Heart left ventricle (tissue), 16 donors: ENCODE measurements at regions not wholly inside any gene's neighbourhood (a gene's known extent, or its start where the extent isn't known, plus 50 kb on each side); places are given as distances from the start of the nearest gene placed in this dataset.
"Not testable (repeated sequence)": the region's sequence is repeated elsewhere in the genome, so short reads cannot be mapped to it uniquely, and the experiment has no call there.

Experiments used
- ATAC-seq, 4 donors: fragments of 200-7000 bp; cut with Tn5 transposase; one replicate each; pipeline ENCODE4 v1.9.1; 2020 to 2022; ENCODE audit warnings: moderate library complexity in 4 of 4, mild to moderate bottlenecking in 3 of 4, moderate number of reproducible peaks in 1 of 4
- DNase-seq, 5 donors: peaks; one replicate each; pipeline ENCODE4 v3.0.0-alpha.2; 2020
- H3K27ac ChIP-seq, 12 donors: fragments of 200-600 bp; sonication (generic) in 4 of 12; one replicate each; pipeline versions ENCODE4 v1.5.0 to v1.8.0; 2016 to 2022; ENCODE audit warnings: mild to moderate bottlenecking in 2 of 12
- H3K27me3 ChIP-seq, 9 donors: fragments of 200-600 bp; sonication (generic) in 2 of 9; one replicate each; pipeline versions ENCODE4 v1.5.1 to v1.8.0; 2016 to 2022; ENCODE audit warnings: mild to moderate bottlenecking in 3 of 9
- H3K36me3 ChIP-seq, 9 donors: fragments of 200-600 bp; sonication (generic) in 2 of 9; one replicate each; pipeline versions ENCODE4 v1.5.0 to v1.8.0; 2018 to 2022; ENCODE audit warnings: mild to moderate bottlenecking in 2 of 9
- H3K4me1 ChIP-seq, 12 donors: fragments of 200-600 bp; sonication (generic) in 4 of 12; one replicate each; pipeline versions ENCODE4 v1.5.0 to v1.8.0; 2016 to 2022; ENCODE audit warnings: mild to moderate bottlenecking in 3 of 12
- H3K4me3 ChIP-seq, 12 donors: fragments of 200-600 bp; sonication (generic) in 4 of 12; one replicate each; pipeline versions ENCODE4 v1.5.0 to v1.8.0; 2017 to 2022; ENCODE audit warnings: mild to moderate bottlenecking in 9 of 12, moderate library complexity in 4 of 12
- H3K9me3 ChIP-seq, 12 donors: fragments of 200-600 bp; sonication (generic) in 4 of 12; one replicate each; pipeline versions ENCODE4 v1.5.0 to v1.8.0; 2016 to 2022; ENCODE audit warnings: mild to moderate bottlenecking in 1 of 12
- CTCF ChIP-seq, 12 donors: fragments of 200-600 bp; sonication (generic) in 4 of 12; IDR thresholded peaks; one replicate each; pipeline versions ENCODE4 v1.5.0 to v1.8.0; 2018 to 2022; ENCODE audit warnings: antibody characterized with exemption in 12 of 12, mild to moderate bottlenecking in 5 of 12
- POLR2A ChIP-seq, 2 donors: fragments of 450-650 bp; IDR thresholded peaks; one replicate each; pipeline ENCODE4 v1.6.1; 2017; ENCODE audit warnings: antibody characterized with exemption in 2 of 2, mild to moderate bottlenecking in 2 of 2, moderate library complexity in 2 of 2
- WGBS, 4 donors: extraction: QIAGEN DNeasy Blood & Tissue Kit in 2 of 4; methylation state at CpG; one replicate each; pipeline versions ENCODE4 v1.1.5 to v1.1.7; 2013 to 2018; 5-methylcytosine and 5-hydroxymethylcytosine counted together
- intact Hi-C, 10 donors: fragments of 100-400 bp; cut with DNase I; formaldehyde crosslinking; loops; one replicate each; pipeline versions ENCODE4 v1.11.1 to v1.14.2; 2022
- donor health status: ischemic (EF 13 %, LVEDD 7.1; RV severe dilation, severe dysfunction).
- donor health status: healthy with polysubstance abuse.
- donor health status: DM: no; HTN: yes; CAD: no.
- donor health status: DM: no; HTN: no; CAD: no.
- donor health status: ischemic (EF 25% LVEDD 6.9; RV normal size, moderate dysfunction).
- donor health status: ischemic (EF 25% LVEDD 5.7; RV mildly dilated, moderate dysfunction).
- donor health status: healthy.
- donor health status: DM: yes; HTN: yes; CAD: no.
- donor health status: ischemic (EF 35%, LVEDD 5.7; RV mildly dilated, moderate dysfunction).
- donor health status: nonischemic (EF 11% LVEDD 7.7; RV severe dilation, severe dysfunction).
- donor health status: DM: yes; HTN: yes; CAD: no.
- donor health status: PGD.
- donor health status: ischemic (EF 29% LVEDD 5.4; RV normal size, mild dysfunction).
- donor health status: nonischemic (EF 23%, LVEDD 6.1; RV moderate dilation, normal function).

GRCh38 chrY:9118704-9119103, 218.6 kb upstream of the TSPY4 start:
- H3K27me3 ChIP-seq: no peaks in the 10 kb centered on the region
- no peaks in the 10 kb centered on the region for H3K9me3 ChIP-seq
- H3K4me1 ChIP-seq: no peaks in the 10 kb centered on the region
- 17 to 32% methylated on average over 2 of the region's 2 CpGs; no CpG with 5 or more reads in 2 of the 4 donors for WGBS, 4 donors
- intact Hi-C loops: no loop called here
- no peak for DNase-seq
- H3K36me3 ChIP-seq: no peaks in the 10 kb centered on the region
- no peak for ATAC-seq
- TF ChIP-seq POLR2A (IDR thresholded peaks at IDR 0.05): no peak
- no peak for TF ChIP-seq CTCF (IDR thresholded peaks at IDR 0.05)
- no peak overlapping the region for H3K27ac ChIP-seq
- no peak overlapping the region for H3K4me3 ChIP-seq

GRCh38 chrY:9124623-9125022, 212.6 kb upstream of the TSPY4 start:
- Histone ChIP-seq H3K4me3 (no peak overlapping the region), H3K9me3 (no peaks in the 10 kb centered on the region), H3K27me3 (no peaks in the 10 kb centered on the region), H3K36me3 (no peaks in the 10 kb centered on the region), H3K4me1 (no peaks in the 10 kb centered on the region), H3K27ac (no peak overlapping the region)
- WGBS, 4 donors: 45 to 54% methylated on average over 7 of the region's 7 CpGs; no CpG with 5 or more reads in 2 of the 4 donors
- no peak for ATAC-seq
- DNase-seq: no peak
- no peak for TF ChIP-seq POLR2A (IDR thresholded peaks at IDR 0.05)
- TF ChIP-seq CTCF (IDR thresholded peaks at IDR 0.05): peak in 1 of 12 donors; percentile 14
- intact Hi-C loops: no loop called here

GRCh38 chrY:9126545-9126944, 210.7 kb upstream of the TSPY4 start:
- no peaks in the 10 kb centered on the region for H3K27me3 ChIP-seq
- DNase-seq (no peak), ATAC-seq (no peak)
- H3K36me3 ChIP-seq: no peaks in the 10 kb centered on the region
- intact Hi-C loops: no loop called here
- 21% methylated on average over 1 of the region's 1 CpG; no CpG with 5 or more reads in 2 of the 4 donors for WGBS, 4 donors
- no peak overlapping the region for H3K4me3 ChIP-seq
- no peaks in the 10 kb centered on the region for H3K9me3 ChIP-seq
- no peak overlapping the region for H3K27ac ChIP-seq
- H3K4me1 ChIP-seq: no peaks in the 10 kb centered on the region
- no peak for TF ChIP-seq CTCF (IDR thresholded peaks at IDR 0.05)
- no peak for TF ChIP-seq POLR2A (IDR thresholded peaks at IDR 0.05)

- ATAC-seq, H3K4me1 ChIP-seq, DNase-seq, H3K9me3 ChIP-seq, H3K27ac ChIP-seq, H3K27me3 ChIP-seq, H3K4me3 ChIP-seq, H3K36me3 ChIP-seq, intact Hi-C loops: not testable (repeated sequence)
- WGBS, 4 donors: 40 to 49% methylated on average over 4 of the region's 4 CpGs; no CpG with 5 or more reads in 2 of the 4 donors
These were observed 193.9 kb upstream of the TSPY4 start for GRCh38 chrY:9143366-9143765.

GRCh38 chrY:9154552-9154951, 182.7 kb upstream of the TSPY4 start:
- H3K27ac ChIP-seq, ATAC-seq, H3K36me3 ChIP-seq, H3K4me3 ChIP-seq, H3K4me1 ChIP-seq, intact Hi-C loops, H3K27me3 ChIP-seq, DNase-seq, H3K9me3 ChIP-seq: not testable (repeated sequence)
